Heart left ventricle (tissue), 16 donors: ENCODE measurements at regions not wholly inside any gene's neighbourhood (a gene's known extent, or its start where the extent isn't known, plus 50 kb on each side); places are given as distances from the start of the nearest gene placed in this dataset.

Experiments used
- ATAC-seq, 4 donors: fragments of 200-7000 bp; cut with Tn5 transposase; one replicate each; pipeline ENCODE4 v1.9.1; 2020 to 2022; ENCODE audit warnings: moderate library complexity in 4 of 4, mild to moderate bottlenecking in 3 of 4, moderate number of reproducible peaks in 1 of 4
- DNase-seq, 5 donors: peaks; one replicate each; pipeline ENCODE4 v3.0.0-alpha.2; 2020
- H3K27ac ChIP-seq, 12 donors: fragments of 200-600 bp; sonication (generic) in 4 of 12; one replicate each; pipeline versions ENCODE4 v1.5.0 to v1.8.0; 2016 to 2022; ENCODE audit warnings: mild to moderate bottlenecking in 2 of 12
- H3K27me3 ChIP-seq, 9 donors: fragments of 200-600 bp; sonication (generic) in 2 of 9; one replicate each; pipeline versions ENCODE4 v1.5.1 to v1.8.0; 2016 to 2022; ENCODE audit warnings: mild to moderate bottlenecking in 3 of 9
- H3K36me3 ChIP-seq, 9 donors: fragments of 200-600 bp; sonication (generic) in 2 of 9; one replicate each; pipeline versions ENCODE4 v1.5.0 to v1.8.0; 2018 to 2022; ENCODE audit warnings: mild to moderate bottlenecking in 2 of 9
- H3K4me1 ChIP-seq, 12 donors: fragments of 200-600 bp; sonication (generic) in 4 of 12; one replicate each; pipeline versions ENCODE4 v1.5.0 to v1.8.0; 2016 to 2022; ENCODE audit warnings: mild to moderate bottlenecking in 3 of 12
- H3K4me3 ChIP-seq, 12 donors: fragments of 200-600 bp; sonication (generic) in 4 of 12; one replicate each; pipeline versions ENCODE4 v1.5.0 to v1.8.0; 2017 to 2022; ENCODE audit warnings: mild to moderate bottlenecking in 9 of 12, moderate library complexity in 4 of 12
- H3K9me3 ChIP-seq, 12 donors: fragments of 200-600 bp; sonication (generic) in 4 of 12; one replicate each; pipeline versions ENCODE4 v1.5.0 to v1.8.0; 2016 to 2022; ENCODE audit warnings: mild to moderate bottlenecking in 1 of 12
- CTCF ChIP-seq, 12 donors: fragments of 200-600 bp; sonication (generic) in 4 of 12; IDR thresholded peaks; one replicate each; pipeline versions ENCODE4 v1.5.0 to v1.8.0; 2018 to 2022; ENCODE audit warnings: antibody characterized with exemption in 12 of 12, mild to moderate bottlenecking in 5 of 12
- POLR2A ChIP-seq, 2 donors: fragments of 450-650 bp; IDR thresholded peaks; one replicate each; pipeline ENCODE4 v1.6.1; 2017; ENCODE audit warnings: antibody characterized with exemption in 2 of 2, mild to moderate bottlenecking in 2 of 2, moderate library complexity in 2 of 2
- WGBS, 4 donors: extraction: QIAGEN DNeasy Blood & Tissue Kit in 2 of 4; methylation state at CpG; one replicate each; pipeline versions ENCODE4 v1.1.5 to v1.1.7; 2013 to 2018; 5-methylcytosine and 5-hydroxymethylcytosine counted together
- intact Hi-C, 10 donors: fragments of 100-400 bp; cut with DNase I; formaldehyde crosslinking; loops; one replicate each; pipeline versions ENCODE4 v1.11.1 to v1.14.2; 2022
- donor health status: ischemic (EF 13 %, LVEDD 7.1; RV severe dilation, severe dysfunction).
- donor health status: healthy with polysubstance abuse.
- donor health status: DM: no; HTN: yes; CAD: no.
- donor health status: DM: no; HTN: no; CAD: no.
- donor health status: ischemic (EF 25% LVEDD 6.9; RV normal size, moderate dysfunction).
- donor health status: ischemic (EF 25% LVEDD 5.7; RV mildly dilated, moderate dysfunction).
- donor health status: healthy.
- donor health status: DM: yes; HTN: yes; CAD: no.
- donor health status: ischemic (EF 35%, LVEDD 5.7; RV mildly dilated, moderate dysfunction).
- donor health status: nonischemic (EF 11% LVEDD 7.7; RV severe dilation, severe dysfunction).
- donor health status: DM: yes; HTN: yes; CAD: no.
- donor health status: PGD.
- donor health status: ischemic (EF 29% LVEDD 5.4; RV normal size, mild dysfunction).
- donor health status: nonischemic (EF 23%, LVEDD 6.1; RV moderate dilation, normal function).

GRCh38 chr10:4070921-4071660, 286.1 kb upstream of the KLF6 start:
- ATAC-seq (no peak), DNase-seq (no peak)
- TF ChIP-seq CTCF (IDR thresholded peaks at IDR 0.05) = no peak
- no peak for TF ChIP-seq POLR2A (IDR thresholded peaks at IDR 0.05)
- peak overlapping the region in 1 of 12 donors; percentile 15 for H3K27ac ChIP-seq
- peaks cover 0 to 60% (median 28%) of the 10 kb centered on the region in 12 donors for H3K4me1 ChIP-seq
- H3K4me3 ChIP-seq = no peak overlapping the region
- no peaks in the 10 kb centered on the region for H3K9me3 ChIP-seq
- H3K27me3 ChIP-seq = no peaks in the 10 kb centered on the region
- WGBS, 4 donors = 88 to 96% (median 95%) methylated on average over 11 of the region's 11 CpGs
- H3K36me3 ChIP-seq = no peaks in the 10 kb centered on the region
- intact Hi-C loops = loop anchor here in 2 of 10 donors (10.0 kb wide), 2 partner anchors 256 to 276 kb away; no protein-coding TSS in a partner anchor

- peaks cover 0 to 54% (median 26%) of the 10 kb centered on the region in 12 donors for H3K4me1 ChIP-seq
- ATAC-seq = no peak
- 44 to 62% (median 52%) methylated on average over 1 of the region's 1 CpG for WGBS, 4 donors
- H3K9me3 ChIP-seq = no peaks in the 10 kb centered on the region
- no peaks in the 10 kb centered on the region for H3K27me3 ChIP-seq
- peak overlapping the region in 1 of 12 donors; percentile 15 for H3K27ac ChIP-seq
- TF ChIP-seq POLR2A (IDR thresholded peaks at IDR 0.05) (no peak), CTCF (IDR thresholded peaks at IDR 0.05) (no peak)
- no peak for DNase-seq
- no peaks in the 10 kb centered on the region for H3K36me3 ChIP-seq
- intact Hi-C loops = loop anchor here in 2 of 10 donors (10.0 kb wide), 2 partner anchors 255 to 275 kb away; no protein-coding TSS in a partner anchor
- no peak overlapping the region for H3K4me3 ChIP-seq
Observed at GRCh38 chr10:4070184-4070583, 285.2 kb upstream of the KLF6 start.

GRCh38 chr10:4069491-4069890, 284.5 kb upstream of the KLF6 start:
- peak overlapping the region in 1 of 12 donors; percentile 5 for H3K27ac ChIP-seq
- TF ChIP-seq POLR2A (IDR thresholded peaks at IDR 0.05) = no peak
- no peak for TF ChIP-seq CTCF (IDR thresholded peaks at IDR 0.05)
- H3K4me3 ChIP-seq = no peak overlapping the region
- no peaks in the 10 kb centered on the region for H3K36me3 ChIP-seq
- no peak for ATAC-seq
- intact Hi-C loops = no loop called here
- WGBS, 4 donors = 74 to 83% (median 77%) methylated on average over 3 of the region's 3 CpGs
- peaks cover 0 to 47% (median 20%) of the 10 kb centered on the region in 12 donors for H3K4me1 ChIP-seq
- DNase-seq = no peak
- no peaks in the 10 kb centered on the region for H3K9me3 ChIP-seq
- H3K27me3 ChIP-seq = no peaks in the 10 kb centered on the region

GRCh38 chr10:4068629-4069028, 283.6 kb upstream of the KLF6 start:
- Histone ChIP-seq H3K36me3 (no peaks in the 10 kb centered on the region), H3K9me3 (no peaks in the 10 kb centered on the region), H3K4me3 (no peak overlapping the region), H3K4me1 (peaks cover 0 to 38% (median 12%) of the 10 kb centered on the region in 12 donors), H3K27me3 (no peaks in the 10 kb centered on the region), H3K27ac (no peak overlapping the region)
- TF ChIP-seq POLR2A (IDR thresholded peaks at IDR 0.05) = no peak
- no peak for TF ChIP-seq CTCF (IDR thresholded peaks at IDR 0.05)
- ATAC-seq (no peak), DNase-seq (no peak)
- intact Hi-C loops = no loop called here
- 96 to 98% (median 97%) methylated on average over 3 of the region's 3 CpGs for WGBS, 4 donors
